GM12892 (cell line): ENCODE measurements at regions not wholly inside any gene's neighbourhood (a gene's known extent, or its start where the extent isn't known, plus 50 kb on each side); places are given as distances from the start of the nearest gene placed in this dataset.

Experiments used
- POLR2A ChIP-seq: IDR thresholded peaks from 2 replicates; pipeline ENCODE4 v1.6.1; 2011; ENCODE audit warnings: low read depth, low read length, control low read depth
- POLR2AphosphoS5 ChIP-seq: IDR thresholded peaks from 2 replicates; pipeline ENCODE4 v1.6.1; 2011; ENCODE audit warnings: low read depth, low read length, control low read depth
- TAF1 ChIP-seq: IDR thresholded peaks from 2 replicates; pipeline ENCODE4 v1.6.1; 2011; ENCODE audit warnings: low read depth, mild to moderate bottlenecking, control low read depth, low read length, borderline replicate concordance

- TF ChIP-seq POLR2A = no peak
- TF ChIP-seq TAF1 = no peak
- no peak for TF ChIP-seq POLR2AphosphoS5
Observed at GRCh38 chr10:129030996-129031843, 435.8 kb upstream of the MGMT start.
